Activated CD4-positive, alpha-beta T cell treated with anti-CD3 and anti-CD28 coated beads, Interleukin-2, amount 10 ng/mL, durations not matched to agents 24 days and 14 days (primary cell): ENCODE measurements at regions not wholly inside any gene's neighbourhood (a gene's known extent, or its start where the extent isn't known, plus 50 kb on each side); places are given as distances from the start of the nearest gene placed in this dataset.
A peak's percentile ranks its signal among the peaks of the same experiment; 100 is the strongest.
"Not testable (repeated sequence)": the region's sequence is repeated elsewhere in the genome, so short reads cannot be mapped to it uniquely, and the experiment has no call there.

Experiments used
- DNase-seq: peaks from one replicate; pipeline ENCODE4 v3.0.0; 2022
- H3K27ac Mint-ChIP-seq: one replicate; pipeline ENCODE4 v1.8.0; 2022; ENCODE audit warnings: mild to moderate bottlenecking, mixed read lengths
- H3K27me3 Mint-ChIP-seq: one replicate; pipeline ENCODE4 v1.8.0; 2022; ENCODE audit warnings: mixed read lengths
- H3K36me3 Mint-ChIP-seq: one replicate; pipeline ENCODE4 v1.8.0; 2022; ENCODE audit warnings: low read depth, mild to moderate bottlenecking, mixed read lengths
- H3K4me1 Mint-ChIP-seq: one replicate; pipeline ENCODE4 v1.8.0; 2021; ENCODE audit warnings: mixed read lengths
- H3K4me3 Mint-ChIP-seq: one replicate; pipeline ENCODE4 v1.8.0; 2022; ENCODE audit warnings: mild to moderate bottlenecking, moderate library complexity, mixed read lengths
- H3K9me3 Mint-ChIP-seq: one replicate; pipeline ENCODE4 v1.8.0; 2021; ENCODE audit warnings: mixed read lengths
- intact Hi-C: fragments of 100-400 bp; cut with micrococcal nuclease; formaldehyde crosslinking; loops from one replicate; pipeline ENCODE4 v1.15.1; 2023

GRCh38 chr7:32219831-32220230 lies 149.6 kb upstream of the PDE1C start:
- H3K4me1 Mint-ChIP-seq, H3K4me3 Mint-ChIP-seq, H3K27me3 Mint-ChIP-seq, H3K27ac Mint-ChIP-seq, H3K9me3 Mint-ChIP-seq, H3K36me3 Mint-ChIP-seq, intact Hi-C loops: not testable (repeated sequence)
- DNase-seq: peak; percentile 6

GRCh38 chr7:32219416-32219815 lies 149.2 kb upstream of the PDE1C start:
- Mint-ChIP-seq H3K36me3 (no peaks in the 10 kb centered on the region), H3K4me3 (no peak overlapping the region), H3K4me1 (no peaks in the 10 kb centered on the region), H3K27me3 (no peaks in the 10 kb centered on the region), H3K9me3 (no peaks in the 10 kb centered on the region), H3K27ac (no peak overlapping the region)
- peak; percentile 17 for DNase-seq
- intact Hi-C loops: no loop called here

- Mint-ChIP-seq H3K27ac (no peak overlapping the region), H3K4me1 (no peaks in the 10 kb centered on the region), H3K9me3 (no peaks in the 10 kb centered on the region)
These were observed 148.6 kb upstream of the PDE1C start for GRCh38 chr7:32218741-32219288.

GRCh38 chr7:32218154-32218467 lies 147.9 kb upstream of the PDE1C start:
- no peaks in the 10 kb centered on the region for H3K4me1 Mint-ChIP-seq
- no peak overlapping the region for H3K27ac Mint-ChIP-seq
- no peaks in the 10 kb centered on the region for H3K9me3 Mint-ChIP-seq
- no peaks in the 10 kb centered on the region for H3K27me3 Mint-ChIP-seq
- intact Hi-C loops: no loop called here
- no peak for DNase-seq
- H3K36me3 Mint-ChIP-seq: no peaks in the 10 kb centered on the region
- no peak overlapping the region for H3K4me3 Mint-ChIP-seq

More at GRCh38 chr7:32218741-32219288, 148.6 kb upstream of the PDE1C start:
- H3K36me3 Mint-ChIP-seq: no peaks in the 10 kb centered on the region
- intact Hi-C loops: no loop called here
- peak; percentile 19 for DNase-seq
- no peaks in the 10 kb centered on the region for H3K27me3 Mint-ChIP-seq
- no peak overlapping the region for H3K4me3 Mint-ChIP-seq

GRCh38 chr7:32217341-32218153 lies 147.3 kb upstream of the PDE1C start:
- Mint-ChIP-seq H3K4me1 (no peaks in the 10 kb centered on the region), H3K27ac (no peak overlapping the region), H3K27me3 (no peaks in the 10 kb centered on the region), H3K4me3 (no peak overlapping the region), H3K36me3 (no peaks in the 10 kb centered on the region), H3K9me3 (no peaks in the 10 kb centered on the region)
- intact Hi-C loops: no loop called here
- DNase-seq: peak; percentile 39

- no peaks in the 10 kb centered on the region for H3K27me3 Mint-ChIP-seq
- no peaks in the 10 kb centered on the region for H3K9me3 Mint-ChIP-seq
- H3K36me3 Mint-ChIP-seq: no peaks in the 10 kb centered on the region
- intact Hi-C loops: no loop called here
- H3K4me3 Mint-ChIP-seq: no peak overlapping the region
- H3K27ac Mint-ChIP-seq: no peak overlapping the region
- peak; percentile 30 for DNase-seq
- H3K4me1 Mint-ChIP-seq: no peaks in the 10 kb centered on the region
These were observed 146.6 kb upstream of the PDE1C start for GRCh38 chr7:32216759-32217158.

- no peaks in the 10 kb centered on the region for H3K27me3 Mint-ChIP-seq
- no peak overlapping the region for H3K27ac Mint-ChIP-seq
- intact Hi-C loops: no loop called here
- H3K4me1 Mint-ChIP-seq: no peaks in the 10 kb centered on the region
- DNase-seq: peak; percentile 32
- H3K4me3 Mint-ChIP-seq: no peak overlapping the region
- no peaks in the 10 kb centered on the region for H3K36me3 Mint-ChIP-seq
- H3K9me3 Mint-ChIP-seq: no peaks in the 10 kb centered on the region
These were observed 145.5 kb upstream of the PDE1C start for GRCh38 chr7:32215697-32216096.

- Mint-ChIP-seq H3K27me3 (no peaks in the 10 kb centered on the region), H3K27ac (no peak overlapping the region), H3K4me3 (no peak overlapping the region), H3K9me3 (no peaks in the 10 kb centered on the region), H3K4me1 (no peaks in the 10 kb centered on the region), H3K36me3 (no peaks in the 10 kb centered on the region)
- intact Hi-C loops: no loop called here
- peak; percentile 30 for DNase-seq
These were observed 144.7 kb upstream of the PDE1C start for GRCh38 chr7:32214913-32215312.

- H3K9me3 Mint-ChIP-seq: no peaks in the 10 kb centered on the region
- H3K27me3 Mint-ChIP-seq: no peaks in the 10 kb centered on the region
- no peaks in the 10 kb centered on the region for H3K36me3 Mint-ChIP-seq
- H3K27ac Mint-ChIP-seq: no peak overlapping the region
- no peak overlapping the region for H3K4me3 Mint-ChIP-seq
- H3K4me1 Mint-ChIP-seq: no peaks in the 10 kb centered on the region
- DNase-seq: peak; percentile 32
- intact Hi-C loops: no loop called here
These were observed 142.1 kb upstream of the PDE1C start for GRCh38 chr7:32212321-32212720.

- peak; percentile 24 for DNase-seq
- H3K4me3 Mint-ChIP-seq: no peak overlapping the region
These were observed 136.8 kb upstream of the PDE1C start for GRCh38 chr7:32206987-32207386.

GRCh38 chr7:32206488-32206887 lies 136.3 kb upstream of the PDE1C start:
- Mint-ChIP-seq H3K4me3 (no peak overlapping the region), H3K27me3 (no peaks in the 10 kb centered on the region), H3K9me3 (no peaks in the 10 kb centered on the region), H3K27ac (no peak overlapping the region), H3K4me1 (no peaks in the 10 kb centered on the region), H3K36me3 (no peaks in the 10 kb centered on the region)
- intact Hi-C loops: no loop called here
- peak; percentile 46 for DNase-seq

More at GRCh38 chr7:32206987-32207386, 136.8 kb upstream of the PDE1C start:
- intact Hi-C loops: no loop called here
- Mint-ChIP-seq H3K4me1 (no peaks in the 10 kb centered on the region), H3K27me3 (no peaks in the 10 kb centered on the region), H3K9me3 (no peaks in the 10 kb centered on the region), H3K27ac (no peak overlapping the region), H3K36me3 (no peaks in the 10 kb centered on the region)

- peak; percentile 28 for DNase-seq
- H3K27ac Mint-ChIP-seq, H3K4me3 Mint-ChIP-seq, H3K27me3 Mint-ChIP-seq, H3K9me3 Mint-ChIP-seq, H3K4me1 Mint-ChIP-seq, H3K36me3 Mint-ChIP-seq, intact Hi-C loops: not testable (repeated sequence)
These were observed 135.2 kb upstream of the PDE1C start for GRCh38 chr7:32205298-32205824.

GRCh38 chr7:32204361-32205018 lies 134.3 kb upstream of the PDE1C start:
- H3K27ac Mint-ChIP-seq: no peak overlapping the region
- peak; percentile 48 for DNase-seq
- H3K36me3 Mint-ChIP-seq: no peaks in the 10 kb centered on the region
- no peaks in the 10 kb centered on the region for H3K27me3 Mint-ChIP-seq
- H3K4me3 Mint-ChIP-seq: no peak overlapping the region
- no peaks in the 10 kb centered on the region for H3K4me1 Mint-ChIP-seq
- H3K9me3 Mint-ChIP-seq: no peaks in the 10 kb centered on the region
- intact Hi-C loops: no loop called here

- Mint-ChIP-seq H3K9me3 (no peaks in the 10 kb centered on the region), H3K4me3 (no peak overlapping the region), H3K4me1 (no peaks in the 10 kb centered on the region), H3K27ac (no peak overlapping the region), H3K27me3 (no peaks in the 10 kb centered on the region), H3K36me3 (no peaks in the 10 kb centered on the region)
- DNase-seq: peak; percentile 22
- intact Hi-C loops: no loop called here
These were observed 130.4 kb upstream of the PDE1C start for GRCh38 chr7:32200646-32201045.
